ENCODE measurements at regions not wholly inside any gene's neighbourhood (a gene's known extent, or its start where the extent isn't known, plus 50 kb on each side); places are given as distances from the start of the nearest gene placed in this dataset.

DNA sequence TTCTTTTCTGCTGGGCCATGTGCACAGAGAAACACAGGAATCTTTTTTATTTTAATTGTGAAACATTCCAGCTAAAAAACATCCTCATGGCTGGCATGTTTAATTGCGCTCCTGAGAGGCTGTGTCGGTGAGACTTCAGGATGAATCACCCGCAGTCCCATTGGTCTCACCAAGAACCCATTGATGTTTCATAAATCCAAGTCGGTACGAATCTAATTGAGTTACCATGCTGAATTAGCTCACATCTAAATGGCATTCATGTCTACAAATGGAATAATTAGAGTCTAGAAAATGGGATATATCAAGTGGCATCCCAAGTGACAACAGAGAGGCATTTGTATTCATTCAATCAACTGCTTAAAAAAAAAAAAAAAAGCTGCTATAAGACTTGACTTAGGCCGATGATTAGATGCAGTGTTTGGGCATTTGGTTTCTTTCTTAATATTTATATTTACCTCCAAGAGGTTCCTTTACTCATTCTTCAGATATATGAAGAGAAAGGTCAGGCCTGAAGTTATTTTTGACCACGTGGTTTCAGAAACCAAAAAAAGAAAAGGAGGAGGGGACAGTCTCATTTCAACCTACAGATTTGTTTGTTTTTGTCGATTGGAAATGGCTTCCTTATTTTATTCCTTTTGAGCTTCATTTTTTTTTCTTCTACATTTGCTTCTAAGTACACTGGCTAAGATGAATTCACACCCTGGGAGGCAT, 79.1 kb upstream of the FOXB1 start:
- Histone ChIP-seq H3K4me3 (ENCODE audit: low read depth, low read length) (no peak overlapping the region), H3K4me1 (no peaks in the 10 kb centered on the region), H3K36me3 (no peaks in the 10 kb centered on the region), H3K9me3 (no peaks in the 10 kb centered on the region), H3K27me3 (peaks cover 81% of the 10 kb centered on the region)
- no peak for DNase-seq
- no peak for TF ChIP-seq CTCF (IDR thresholded peaks at IDR 0.05; ENCODE audit: low read depth, low read length)

DNA sequence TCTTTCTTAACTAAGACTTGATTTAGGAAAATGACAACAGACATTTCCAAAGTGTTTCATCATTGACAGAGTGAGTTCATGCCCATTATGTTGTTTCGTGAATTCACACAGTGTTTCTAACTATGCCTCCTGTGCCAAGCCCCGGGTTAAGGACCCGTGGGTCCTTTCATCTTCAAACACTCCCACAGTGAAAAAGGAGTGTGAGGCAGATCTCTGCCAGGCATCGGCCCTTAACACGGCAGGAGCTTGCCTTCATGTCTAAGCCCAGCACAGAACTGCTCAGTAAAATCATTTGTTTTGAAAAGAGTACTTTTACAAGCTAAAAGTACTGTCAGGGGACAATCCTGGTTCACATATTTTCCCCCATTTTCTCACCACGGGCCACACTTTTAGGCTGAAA, 80.0 kb upstream of the FOXB1 start:
- Histone ChIP-seq H3K4me3 (ENCODE audit: low read depth, low read length) (no peak overlapping the region), H3K36me3 (no peaks in the 10 kb centered on the region), H3K9me3 (no peaks in the 10 kb centered on the region), H3K27me3 (peaks cover 72% of the 10 kb centered on the region), H3K4me1 (no peaks in the 10 kb centered on the region)
- TF ChIP-seq CTCF (IDR thresholded peaks at IDR 0.05; ENCODE audit: low read depth, low read length): no peak
- no peak for DNase-seq

- Histone ChIP-seq H3K4me1 (no peaks in the 10 kb centered on the region), H3K9me3 (no peaks in the 10 kb centered on the region), H3K36me3 (no peaks in the 10 kb centered on the region), H3K4me3 (ENCODE audit: low read depth, low read length) (no peak overlapping the region), H3K27me3 (peaks cover 66% of the 10 kb centered on the region)
- DNase-seq: no peak
- TF ChIP-seq CTCF (IDR thresholded peaks at IDR 0.05; ENCODE audit: low read depth, low read length): no peak
Observed at GRCh38 chr15:59923508-59923907, 80.6 kb upstream of the FOXB1 start.

GRCh38 chr15:59918994-59919951, 84.8 kb upstream of the FOXB1 start:
- Histone ChIP-seq H3K36me3 (no peaks in the 10 kb centered on the region), H3K27me3 (peaks cover 39% of the 10 kb centered on the region), H3K4me3 (ENCODE audit: low read depth, low read length) (no peak overlapping the region), H3K4me1 (no peaks in the 10 kb centered on the region), H3K9me3 (no peaks in the 10 kb centered on the region)
- no peak for DNase-seq
- no peak for TF ChIP-seq CTCF (IDR thresholded peaks at IDR 0.05; ENCODE audit: low read depth, low read length)

DNA sequence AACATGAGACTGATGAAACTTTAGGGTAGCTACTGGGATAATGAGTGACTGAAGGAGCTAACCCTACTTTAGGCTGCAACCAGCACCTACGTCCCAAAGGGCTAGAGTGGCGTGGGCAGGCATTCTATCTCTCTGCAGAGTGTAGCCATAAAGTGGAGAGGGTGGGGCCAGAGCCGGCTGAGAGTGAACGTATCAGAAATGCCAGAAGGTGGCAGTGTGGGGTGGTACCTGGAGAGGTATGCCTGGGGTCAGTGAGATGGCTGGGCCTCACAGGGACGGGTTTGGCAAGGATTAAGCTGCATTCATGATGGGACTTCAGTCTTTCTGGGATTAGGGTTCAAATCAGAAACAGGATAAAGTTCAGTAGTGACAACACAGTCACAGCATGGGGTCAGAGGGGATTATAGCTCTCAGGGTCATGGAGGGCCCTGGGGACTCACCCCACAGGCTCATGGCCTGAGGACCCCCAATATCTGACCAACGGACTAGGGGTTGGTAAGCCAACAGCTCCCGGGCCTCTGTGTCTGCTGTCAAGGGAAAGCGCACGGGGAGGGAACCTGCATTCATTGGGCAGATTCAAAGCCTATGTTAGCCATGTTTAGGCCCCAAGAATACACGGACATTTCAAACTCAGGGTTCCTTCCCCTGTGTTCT, 86.5 kb upstream of the FOXB1 start:
- DNase-seq: peak; percentile 68
- no peaks in the 10 kb centered on the region for H3K9me3 ChIP-seq
- H3K4me3 ChIP-seq (ENCODE audit: low read depth, low read length): no peak overlapping the region

More for the DNA sequence above, 86.5 kb upstream of the FOXB1 start:
- no peaks in the 10 kb centered on the region for H3K36me3 ChIP-seq
- TF ChIP-seq CTCF (IDR thresholded peaks at IDR 0.05; ENCODE audit: low read depth, low read length): peak; percentile 72
- H3K27me3 ChIP-seq: peaks cover 35% of the 10 kb centered on the region
- H3K4me1 ChIP-seq: no peaks in the 10 kb centered on the region
